ENCODE measurements at regions not wholly inside any gene's neighbourhood (a gene's known extent, or its start where the extent isn't known, plus 50 kb on each side); places are given as distances from the start of the nearest gene placed in this dataset.

DNA sequence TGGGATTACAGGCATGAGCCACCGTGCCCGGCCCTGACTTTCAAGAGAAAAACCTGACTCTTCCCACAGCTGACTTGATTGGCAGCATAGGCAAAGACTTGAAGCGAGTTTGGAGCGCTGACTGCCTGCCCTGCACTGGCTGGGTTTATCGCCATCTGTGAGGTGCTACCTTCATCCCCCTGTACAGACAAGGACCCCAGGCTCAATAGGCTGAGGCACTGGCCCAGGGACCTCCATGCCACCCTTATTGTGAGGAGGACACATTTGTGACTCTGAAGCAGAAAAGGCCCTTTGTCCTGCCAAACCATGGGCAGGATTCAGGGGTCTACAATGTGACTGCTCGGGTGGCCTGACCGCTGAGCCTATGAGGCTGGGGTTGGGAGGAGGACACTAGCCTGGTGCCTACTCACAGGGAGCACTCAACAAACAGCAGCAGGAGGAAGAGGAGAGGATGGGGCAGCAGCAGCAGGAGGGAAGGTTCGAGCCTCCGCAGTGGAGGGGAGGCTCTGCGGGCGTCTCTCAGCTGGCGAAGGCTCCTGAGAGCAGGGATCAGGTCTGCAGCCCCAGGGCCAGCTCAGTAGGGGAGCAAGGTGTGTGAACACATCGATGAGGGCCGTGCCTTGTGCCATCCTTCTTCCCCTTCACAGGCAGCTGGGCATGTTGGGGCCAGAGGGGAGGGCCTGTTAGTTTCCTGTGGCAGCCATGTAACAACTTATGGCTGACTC lies 72.9 kb upstream of the WNT7B start:
- no peak overlapping the region for H3K9ac ChIP-seq (ENCODE audit: low read depth, low read length)
- peaks cover 5% of the 10 kb centered on the region; the same call in 1 of the 2 replicates for H3K4me1 ChIP-seq (ENCODE audit: insufficient read depth, low read length)
- H3K27ac ChIP-seq (ENCODE audit: low read depth, low read length), result no peak overlapping the region
- no peak overlapping the region for H3K4me3 ChIP-seq (ENCODE audit: low read length)
- H3K36me3 ChIP-seq (ENCODE audit: insufficient read depth, low read length), result no peaks in the 10 kb centered on the region
- H3K9me3 ChIP-seq (ENCODE audit: insufficient read depth, low read depth, low read length), result no peaks in the 10 kb centered on the region
- whole genome bisulfite sequencing, result 91% methylated on average over 14 of the region's 14 CpGs
- H3K27me3 ChIP-seq (ENCODE audit: insufficient read depth, low read length), result peaks cover 44% of the 10 kb centered on the region

GRCh38 chr22:46050451-46050845 lies 73.5 kb upstream of the WNT7B start:
- WGBS, result 88% methylated on average over 7 of the region's 7 CpGs
- Histone ChIP-seq H3K27ac (ENCODE audit: low read depth, low read length) (no peak overlapping the region), H3K9me3 (ENCODE audit: insufficient read depth, low read depth, low read length) (no peaks in the 10 kb centered on the region), H3K27me3 (ENCODE audit: insufficient read depth, low read length) (peaks cover 38% of the 10 kb centered on the region), H3K4me1 (ENCODE audit: insufficient read depth, low read length) (peaks cover under 1% of the 10 kb centered on the region; the same call in 1 of the 2 replicates), H3K4me3 (ENCODE audit: low read length) (no peak overlapping the region), H3K36me3 (ENCODE audit: insufficient read depth, low read length) (no peaks in the 10 kb centered on the region), H3K9ac (ENCODE audit: low read depth, low read length) (no peak overlapping the region)

- Histone ChIP-seq H3K36me3 (ENCODE audit: insufficient read depth, low read length) (no peaks in the 10 kb centered on the region), H3K9me3 (ENCODE audit: insufficient read depth, low read depth, low read length) (no peaks in the 10 kb centered on the region), H3K9ac (ENCODE audit: low read depth, low read length) (no peak overlapping the region), H3K27ac (ENCODE audit: low read depth, low read length) (no peak overlapping the region), H3K4me1 (ENCODE audit: insufficient read depth, low read length) (no peaks in the 10 kb centered on the region), H3K4me3 (ENCODE audit: low read length) (no peak overlapping the region), H3K27me3 (ENCODE audit: insufficient read depth, low read length) (peaks cover 36% of the 10 kb centered on the region)
- WGBS, result 92% methylated on average over 11 of the region's 11 CpGs
Measured at GRCh38 chr22:46050916-46051614, 74.1 kb upstream of the WNT7B start.

- H3K4me1 ChIP-seq (ENCODE audit: insufficient read depth, low read length), result no peaks in the 10 kb centered on the region
- H3K27ac ChIP-seq (ENCODE audit: low read depth, low read length), result no peak overlapping the region
- H3K36me3 ChIP-seq (ENCODE audit: insufficient read depth, low read length), result no peaks in the 10 kb centered on the region
- WGBS, result 89% methylated on average over 8 of the region's 8 CpGs
- H3K9me3 ChIP-seq (ENCODE audit: insufficient read depth, low read depth, low read length), result no peaks in the 10 kb centered on the region
- H3K9ac ChIP-seq (ENCODE audit: low read depth, low read length), result no peak overlapping the region
- H3K4me3 ChIP-seq (ENCODE audit: low read length), result no peak overlapping the region
- peaks cover 35% of the 10 kb centered on the region for H3K27me3 ChIP-seq (ENCODE audit: insufficient read depth, low read length)
Measured at GRCh38 chr22:46051646-46052045, 74.7 kb upstream of the WNT7B start.

- Histone ChIP-seq H3K9me3 (ENCODE audit: insufficient read depth, low read depth, low read length) (no peaks in the 10 kb centered on the region), H3K27me3 (ENCODE audit: insufficient read depth, low read length) (peaks cover 37% of the 10 kb centered on the region; the same call in 1 of the 2 replicates), H3K4me1 (ENCODE audit: insufficient read depth, low read length) (no peaks in the 10 kb centered on the region), H3K9ac (ENCODE audit: low read depth, low read length) (no peak overlapping the region), H3K27ac (ENCODE audit: low read depth, low read length) (no peak overlapping the region), H3K36me3 (ENCODE audit: insufficient read depth, low read length) (no peaks in the 10 kb centered on the region), H3K4me3 (ENCODE audit: low read length) (no peak overlapping the region)
- 90% methylated on average over 6 of the region's 6 CpGs for WGBS
Measured at GRCh38 chr22:46052331-46052771, 75.4 kb upstream of the WNT7B start.

- no peaks in the 10 kb centered on the region for H3K9me3 ChIP-seq (ENCODE audit: insufficient read depth, low read depth, low read length)
- H3K27me3 ChIP-seq (ENCODE audit: insufficient read depth, low read length), result peaks cover 37% of the 10 kb centered on the region; the same call in 1 of the 2 replicates
- H3K9ac ChIP-seq (ENCODE audit: low read depth, low read length), result no peak overlapping the region
- 88% methylated on average over 26 of the region's 26 CpGs for WGBS
- no peak overlapping the region for H3K4me3 ChIP-seq (ENCODE audit: low read length)
- no peaks in the 10 kb centered on the region for H3K36me3 ChIP-seq (ENCODE audit: insufficient read depth, low read length)
- no peak overlapping the region for H3K27ac ChIP-seq (ENCODE audit: low read depth, low read length)
- H3K4me1 ChIP-seq (ENCODE audit: insufficient read depth, low read length), result no peaks in the 10 kb centered on the region
Measured at GRCh38 chr22:46052801-46053562, 76.0 kb upstream of the WNT7B start.

GRCh38 chr22:46053563-46054090 lies 76.7 kb upstream of the WNT7B start:
- no peaks in the 10 kb centered on the region for H3K36me3 ChIP-seq (ENCODE audit: insufficient read depth, low read length)
- H3K27ac ChIP-seq (ENCODE audit: low read depth, low read length), result no peak overlapping the region
- H3K27me3 ChIP-seq (ENCODE audit: insufficient read depth, low read length), result peaks cover 42% of the 10 kb centered on the region
- no peaks in the 10 kb centered on the region for H3K4me1 ChIP-seq (ENCODE audit: insufficient read depth, low read length)
- H3K9ac ChIP-seq (ENCODE audit: low read depth, low read length), result no peak overlapping the region
- no peak overlapping the region for H3K4me3 ChIP-seq (ENCODE audit: low read length)
- no peaks in the 10 kb centered on the region for H3K9me3 ChIP-seq (ENCODE audit: insufficient read depth, low read depth, low read length)
- WGBS, result 96% methylated on average over 37 of the region's 37 CpGs

DNA sequence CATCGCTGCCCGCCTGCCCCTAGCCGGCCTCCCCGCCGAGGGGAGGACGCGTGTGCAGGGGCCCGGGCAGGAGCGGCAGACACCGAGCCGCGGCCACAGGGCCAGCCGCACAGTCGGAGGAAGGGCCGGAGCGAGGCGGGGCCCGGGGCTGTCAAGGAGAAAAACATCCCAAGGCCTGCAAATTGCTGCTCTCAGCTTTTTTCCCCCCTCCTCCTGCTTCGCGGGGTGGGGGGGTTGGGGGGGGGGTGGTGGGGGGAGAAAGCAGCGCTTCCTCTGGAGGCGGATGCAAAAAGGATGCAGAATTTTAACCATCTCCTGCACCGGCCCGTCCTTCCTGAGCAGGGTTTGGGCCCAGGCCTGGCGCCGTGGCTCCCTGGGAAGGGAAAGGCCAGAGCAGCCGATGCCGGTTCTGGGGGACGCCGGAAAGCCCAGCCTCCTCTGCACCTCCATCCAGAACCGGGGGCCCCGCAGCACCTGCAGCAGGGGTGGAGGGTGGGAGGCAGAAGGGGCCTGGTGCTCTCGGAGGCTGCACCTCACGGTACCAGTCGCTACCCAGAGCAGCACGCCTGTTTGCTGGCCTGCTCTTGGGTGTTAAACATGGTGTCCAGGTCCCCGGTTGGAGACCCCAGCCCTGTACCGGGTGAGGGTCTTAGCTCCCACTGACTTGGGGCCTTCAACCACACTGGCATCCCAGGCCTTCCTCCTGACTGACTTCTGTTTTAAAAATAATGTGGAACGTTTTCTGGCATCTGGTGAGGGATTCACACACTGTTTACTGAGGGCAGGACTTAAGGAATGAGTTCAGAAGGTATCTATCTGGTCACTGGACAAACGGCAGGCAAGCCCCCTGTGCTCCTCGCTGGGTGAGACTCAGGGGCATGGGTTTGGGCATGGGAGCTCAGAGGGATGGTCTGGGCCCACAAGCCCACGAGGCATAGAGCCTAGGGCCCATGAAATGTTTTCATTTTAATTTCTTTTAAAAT lies 77.4 kb upstream of the WNT7B start:
- H3K4me1 ChIP-seq (ENCODE audit: insufficient read depth, low read length), result no peaks in the 10 kb centered on the region

DNA sequence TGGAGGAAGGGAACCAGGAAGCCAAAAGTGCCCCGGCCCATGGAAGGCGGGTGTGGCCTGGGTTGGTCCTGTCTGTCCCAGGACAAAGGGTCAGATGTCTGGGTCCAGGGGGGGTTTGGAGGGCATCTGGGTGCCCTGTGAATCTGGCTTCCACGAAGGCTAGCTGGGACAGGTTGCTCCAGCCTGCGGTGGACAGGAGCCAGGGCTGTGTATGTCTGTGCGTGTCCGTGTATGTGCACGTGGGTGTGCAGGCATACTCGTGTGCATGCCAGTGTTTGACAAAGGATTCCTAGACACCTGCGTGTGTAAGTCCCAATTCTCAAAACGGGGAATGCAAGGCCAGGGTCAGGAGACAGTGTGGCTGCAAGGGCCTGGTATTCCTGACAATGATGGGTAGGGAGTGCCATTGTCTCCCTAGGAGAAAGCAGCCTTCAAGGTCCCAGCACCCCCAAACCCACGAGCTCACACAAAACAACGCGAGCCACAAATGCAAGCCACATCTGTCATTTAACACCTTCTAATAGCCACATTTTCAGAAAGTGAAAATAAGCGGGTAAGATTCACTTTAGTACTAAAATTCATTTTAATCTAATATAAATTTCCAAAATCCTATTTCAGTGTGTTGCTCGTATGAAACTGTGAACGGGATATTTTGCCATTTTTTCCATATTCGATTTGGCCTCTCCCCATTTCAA lies 78.4 kb upstream of the WNT7B start:
- Histone ChIP-seq H3K9ac (ENCODE audit: low read depth, low read length) (no peak overlapping the region), H3K36me3 (ENCODE audit: insufficient read depth, low read length) (no peaks in the 10 kb centered on the region), H3K4me3 (ENCODE audit: low read length) (no peak overlapping the region), H3K27ac (ENCODE audit: low read depth, low read length) (no peak overlapping the region), H3K27me3 (ENCODE audit: insufficient read depth, low read length) (peaks cover 52% of the 10 kb centered on the region), H3K4me1 (ENCODE audit: insufficient read depth, low read length) (no peaks in the 10 kb centered on the region), H3K9me3 (ENCODE audit: insufficient read depth, low read depth, low read length) (no peaks in the 10 kb centered on the region)
- 93% methylated on average over 17 of the region's 17 CpGs for WGBS

More for the DNA sequence above, 77.4 kb upstream of the WNT7B start:
- H3K9ac ChIP-seq (ENCODE audit: low read depth, low read length), result no peak overlapping the region
- H3K27me3 ChIP-seq (ENCODE audit: insufficient read depth, low read length), result peaks cover 50% of the 10 kb centered on the region
- H3K27ac ChIP-seq (ENCODE audit: low read depth, low read length), result no peak overlapping the region
- no peaks in the 10 kb centered on the region for H3K9me3 ChIP-seq (ENCODE audit: insufficient read depth, low read depth, low read length)
- no peak overlapping the region for H3K4me3 ChIP-seq (ENCODE audit: low read length)
- no peaks in the 10 kb centered on the region for H3K36me3 ChIP-seq (ENCODE audit: insufficient read depth, low read length)
- WGBS, result 90% methylated on average over 39 of the region's 42 CpGs

All from HUES64 (cell line).